ENCODE measurements at regions not wholly inside any gene's neighbourhood (a gene's known extent, or its start where the extent isn't known, plus 50 kb on each side); places are given as distances from the start of the nearest gene placed in this dataset.

DNA sequence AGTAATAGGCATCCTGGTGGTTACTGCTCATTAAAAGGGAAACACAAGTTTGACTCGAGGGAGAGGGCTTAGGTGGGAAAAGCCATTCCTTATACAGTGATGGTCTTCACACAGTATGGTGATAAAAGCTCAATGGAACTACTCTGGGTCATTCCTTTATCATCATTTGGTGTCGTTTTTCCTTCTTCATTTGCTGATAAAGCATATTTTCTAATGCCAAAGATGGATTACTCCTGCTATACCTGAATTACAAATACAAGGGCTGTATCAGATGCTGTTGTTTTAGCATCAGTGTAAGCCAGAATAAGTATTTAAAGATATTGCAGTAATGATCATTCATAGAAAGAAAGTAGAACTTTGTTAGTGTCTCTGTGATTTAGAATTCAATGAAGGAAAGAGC lies 563.7 kb downstream of the PLCL1 start:
- no peak overlapping the region for H3K27ac ChIP-seq
- H3K4me1 ChIP-seq, result no peaks in the 10 kb centered on the region; the same call in 1 of the 2 replicates
- no peaks in the 10 kb centered on the region for H3K9me3 ChIP-seq (replicated peaks)
- H3K27me3 ChIP-seq, result no peaks in the 10 kb centered on the region
- H3K4me3 ChIP-seq, result no peak overlapping the region
- no peaks in the 10 kb centered on the region for H3K36me3 ChIP-seq
- DNase-seq, result no peak

GRCh38 chr2:198362740-198363139 lies 558.3 kb downstream of the PLCL1 start:
- Histone ChIP-seq H3K9me3 (replicated peaks) (no peaks in the 10 kb centered on the region), H3K27me3 (no peaks in the 10 kb centered on the region), H3K27ac (no peak overlapping the region), H3K4me3 (no peak overlapping the region), H3K4me1 (no peaks in the 10 kb centered on the region), H3K36me3 (no peaks in the 10 kb centered on the region)
- no peak for DNase-seq

DNA sequence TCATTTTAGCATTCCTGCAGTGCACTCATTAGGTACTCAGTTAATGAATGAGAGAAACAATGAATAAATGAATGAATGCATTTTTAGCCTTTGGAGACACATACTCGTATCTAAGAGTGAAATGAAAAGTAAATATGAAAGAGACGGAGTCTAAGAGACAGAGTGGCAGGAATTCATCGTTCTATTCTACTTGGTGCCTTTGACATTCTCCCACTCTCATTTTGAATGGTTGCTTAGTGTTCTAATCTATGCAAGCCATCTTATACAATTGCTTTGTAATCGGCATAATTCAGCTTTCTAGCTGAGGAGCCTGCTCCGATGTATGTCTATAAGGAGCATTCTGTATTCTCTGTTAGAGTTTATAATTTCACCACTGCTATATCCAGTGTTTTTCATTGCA lies 554.9 kb downstream of the PLCL1 start:
- DNase-seq, result no peak
- Histone ChIP-seq H3K36me3 (no peaks in the 10 kb centered on the region), H3K27me3 (no peaks in the 10 kb centered on the region), H3K9me3 (replicated peaks) (no peaks in the 10 kb centered on the region), H3K27ac (no peak overlapping the region), H3K4me1 (no peaks in the 10 kb centered on the region), H3K4me3 (no peak overlapping the region)

DNA sequence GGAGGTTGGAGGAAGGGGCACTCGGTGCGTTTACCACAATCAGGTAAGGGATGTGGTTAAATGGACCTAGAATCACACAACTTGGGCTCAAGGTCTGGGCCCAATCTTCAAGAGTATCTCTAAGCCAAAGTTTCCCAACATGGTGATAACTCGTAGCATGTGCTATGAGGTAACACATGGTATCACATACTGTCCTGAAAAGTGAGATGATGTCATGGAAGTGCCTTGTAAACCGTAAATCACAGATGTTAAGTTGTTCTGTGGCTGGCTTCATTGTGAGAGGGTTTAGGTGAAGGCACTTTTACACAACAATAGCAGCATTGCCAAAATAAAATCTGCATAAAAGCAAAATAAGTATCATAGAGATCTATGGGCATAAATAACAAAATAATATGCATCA lies 551.8 kb downstream of the PLCL1 start:
- Histone ChIP-seq H3K27me3 (no peaks in the 10 kb centered on the region), H3K4me1 (no peaks in the 10 kb centered on the region), H3K36me3 (no peaks in the 10 kb centered on the region), H3K9me3 (replicated peaks) (no peaks in the 10 kb centered on the region), H3K4me3 (no peak overlapping the region), H3K27ac (no peak overlapping the region)
- DNase-seq, result no peak

- H3K4me3 ChIP-seq, result no peak overlapping the region
- H3K27me3 ChIP-seq, result no peaks in the 10 kb centered on the region
- H3K9me3 ChIP-seq (replicated peaks), result no peaks in the 10 kb centered on the region
- H3K36me3 ChIP-seq, result no peaks in the 10 kb centered on the region
- no peak overlapping the region for H3K27ac ChIP-seq
- H3K4me1 ChIP-seq, result no peaks in the 10 kb centered on the region
- no peak for DNase-seq
Observed at GRCh38 chr2:198351647-198352046, 547.3 kb downstream of the PLCL1 start.

DNA sequence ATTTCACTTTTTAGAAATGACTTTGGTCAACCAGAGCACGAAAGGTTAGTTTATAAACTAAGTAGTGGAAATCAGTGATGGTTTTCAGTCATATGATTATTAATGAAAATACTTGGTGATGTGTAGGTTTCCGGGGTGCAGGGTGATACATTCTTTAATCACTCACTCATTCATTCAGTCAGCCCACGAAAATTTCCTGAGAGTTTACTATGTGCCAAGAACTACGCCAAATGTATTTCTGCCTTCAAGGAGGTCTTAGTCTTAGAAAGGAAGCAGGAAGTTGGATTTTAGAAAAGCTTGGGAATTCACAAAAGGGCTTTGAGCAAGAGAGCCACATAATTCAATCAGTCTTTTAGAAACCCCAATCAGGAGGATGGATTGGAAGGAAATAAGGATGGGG lies 543.6 kb downstream of the PLCL1 start:
- Histone ChIP-seq H3K4me1 (no peaks in the 10 kb centered on the region), H3K27ac (no peak overlapping the region), H3K9me3 (replicated peaks) (no peaks in the 10 kb centered on the region), H3K4me3 (no peak overlapping the region), H3K27me3 (no peaks in the 10 kb centered on the region; the same call in 1 of the 2 replicates), H3K36me3 (no peaks in the 10 kb centered on the region)
- no peak for DNase-seq

- Histone ChIP-seq H3K4me3 (no peak overlapping the region), H3K27ac (no peak overlapping the region), H3K9me3 (replicated peaks) (no peaks in the 10 kb centered on the region), H3K4me1 (no peaks in the 10 kb centered on the region), H3K27me3 (no peaks in the 10 kb centered on the region; the same call in 1 of the 2 replicates), H3K36me3 (no peaks in the 10 kb centered on the region)
- no peak for DNase-seq
Observed at GRCh38 chr2:198347349-198347748, 543.0 kb downstream of the PLCL1 start.

DNA sequence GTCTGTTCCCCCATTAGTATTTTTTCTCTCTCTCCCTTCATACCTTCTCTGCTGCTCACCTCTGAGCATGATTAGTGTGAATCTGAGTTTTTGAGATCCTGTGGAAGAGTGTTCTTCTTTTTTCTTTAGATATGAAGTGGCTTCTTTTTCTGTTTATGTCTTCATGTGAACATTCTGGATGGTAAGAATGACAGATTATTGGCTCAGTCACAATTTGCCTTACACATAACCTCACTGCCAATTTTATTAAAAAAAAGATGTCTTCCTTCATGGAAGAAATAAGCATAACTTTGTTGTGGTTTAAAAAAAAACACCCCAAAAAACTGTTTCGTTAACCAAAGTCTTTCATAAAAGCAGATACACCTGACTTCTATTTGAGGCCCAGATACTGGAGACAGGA lies 539.1 kb downstream of the PLCL1 start:
- Histone ChIP-seq H3K9me3 (replicated peaks) (no peaks in the 10 kb centered on the region), H3K27me3 (no peaks in the 10 kb centered on the region; the same call in 1 of the 2 replicates)

DNA sequence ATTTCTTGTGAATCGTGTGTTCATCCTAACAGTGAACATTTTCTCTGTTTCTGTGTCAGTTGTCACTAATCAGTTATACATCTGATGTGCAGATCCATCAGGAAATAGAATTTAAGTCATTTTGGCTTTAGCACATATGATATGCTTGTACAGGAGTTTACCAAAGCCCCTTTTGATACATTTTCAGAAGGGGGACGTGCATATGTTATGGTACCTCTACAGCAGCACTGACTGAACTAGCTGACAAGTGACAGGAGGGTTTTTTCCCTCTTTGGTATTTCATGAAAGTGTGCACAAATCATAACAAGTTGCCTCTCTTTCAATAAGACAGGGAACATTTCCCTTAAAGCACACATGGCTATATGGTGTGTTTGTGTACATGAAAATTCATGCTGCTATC lies 536.5 kb downstream of the PLCL1 start:
- H3K9me3 ChIP-seq (replicated peaks), result no peaks in the 10 kb centered on the region
- H3K4me1 ChIP-seq, result no peaks in the 10 kb centered on the region
- H3K27me3 ChIP-seq, result no peaks in the 10 kb centered on the region; the same call in 1 of the 2 replicates
- no peaks in the 10 kb centered on the region for H3K36me3 ChIP-seq
- DNase-seq, result no peak
- H3K4me3 ChIP-seq, result no peak overlapping the region
- H3K27ac ChIP-seq, result no peak overlapping the region

More for the DNA sequence above, 539.1 kb downstream of the PLCL1 start:
- Histone ChIP-seq H3K4me3 (no peak overlapping the region), H3K36me3 (no peaks in the 10 kb centered on the region), H3K4me1 (no peaks in the 10 kb centered on the region), H3K27ac (no peak overlapping the region)
- DNase-seq, result no peak

- Histone ChIP-seq H3K27ac (no peak overlapping the region), H3K9me3 (replicated peaks) (no peaks in the 10 kb centered on the region; the same call in 1 of the 2 replicates), H3K27me3 (no peaks in the 10 kb centered on the region), H3K36me3 (no peaks in the 10 kb centered on the region), H3K4me1 (no peaks in the 10 kb centered on the region), H3K4me3 (no peak overlapping the region)
- no peak for DNase-seq
Observed at GRCh38 chr2:198339116-198339515, 534.7 kb downstream of the PLCL1 start.

GRCh38 chr2:198337368-198337767 lies 533.0 kb downstream of the PLCL1 start:
- H3K27ac ChIP-seq, result no peak overlapping the region
- no peak overlapping the region for H3K4me3 ChIP-seq
- no peaks in the 10 kb centered on the region for H3K36me3 ChIP-seq
- no peaks in the 10 kb centered on the region for H3K27me3 ChIP-seq
- no peak for DNase-seq
- H3K4me1 ChIP-seq, result no peaks in the 10 kb centered on the region
- H3K9me3 ChIP-seq (replicated peaks), result no peaks in the 10 kb centered on the region; the same call in 1 of the 2 replicates

GRCh38 chr2:198328454-198328853 lies 524.1 kb downstream of the PLCL1 start:
- Histone ChIP-seq H3K9me3 (replicated peaks) (no peaks in the 10 kb centered on the region), H3K27ac (no peak overlapping the region), H3K4me1 (no peaks in the 10 kb centered on the region), H3K4me3 (no peak overlapping the region), H3K36me3 (no peaks in the 10 kb centered on the region), H3K27me3 (no peaks in the 10 kb centered on the region)
- DNase-seq, result no peak

DNA sequence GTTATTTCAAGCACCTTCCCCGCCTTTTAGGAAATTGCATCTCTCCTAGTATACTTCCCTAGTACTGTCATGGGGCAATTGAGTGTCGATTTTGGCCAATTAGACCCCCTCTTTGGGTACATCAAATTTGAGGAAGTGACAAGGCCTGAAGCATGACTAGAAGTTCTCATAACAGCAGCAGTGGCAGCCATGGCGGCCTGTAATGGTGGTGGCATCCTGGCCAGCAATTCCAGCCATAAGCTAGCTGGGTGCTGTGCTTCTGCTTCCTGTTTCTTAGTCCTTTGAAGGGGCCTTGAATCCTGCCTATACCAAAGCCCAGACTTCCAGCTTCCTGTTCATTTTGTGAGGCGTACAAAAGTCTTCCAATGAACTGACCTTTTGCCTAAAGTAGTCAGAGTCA lies 523.1 kb downstream of the PLCL1 start:
- DNase-seq, result no peak
- no peaks in the 10 kb centered on the region for H3K36me3 ChIP-seq
- H3K27me3 ChIP-seq, result no peaks in the 10 kb centered on the region
- no peaks in the 10 kb centered on the region for H3K9me3 ChIP-seq (replicated peaks)
- no peaks in the 10 kb centered on the region for H3K4me1 ChIP-seq
- H3K4me3 ChIP-seq, result no peak overlapping the region
- H3K27ac ChIP-seq, result no peak overlapping the region

DNA sequence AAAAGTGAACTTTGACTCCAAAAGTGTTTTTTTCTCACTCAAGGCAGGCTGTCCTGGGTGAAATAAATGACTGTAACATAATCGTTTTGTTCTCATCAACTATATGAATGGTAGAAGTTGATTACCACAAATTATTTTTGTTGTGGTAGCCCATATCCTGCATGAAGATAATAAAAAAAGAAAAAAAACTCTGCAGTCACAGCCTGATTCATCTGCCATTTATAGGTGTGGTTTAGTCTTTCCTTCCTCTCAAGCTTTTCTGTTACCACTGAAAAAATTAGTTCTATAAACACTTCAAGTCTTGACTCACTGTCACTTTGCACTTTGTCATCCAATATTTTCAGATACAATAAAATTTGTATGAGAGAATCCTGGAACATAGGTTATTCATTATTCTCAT lies 522.0 kb downstream of the PLCL1 start:
- Histone ChIP-seq H3K36me3 (no peaks in the 10 kb centered on the region), H3K4me1 (no peaks in the 10 kb centered on the region), H3K9me3 (replicated peaks) (no peaks in the 10 kb centered on the region), H3K27ac (no peak overlapping the region), H3K27me3 (no peaks in the 10 kb centered on the region), H3K4me3 (no peak overlapping the region)
- no peak for DNase-seq

DNA sequence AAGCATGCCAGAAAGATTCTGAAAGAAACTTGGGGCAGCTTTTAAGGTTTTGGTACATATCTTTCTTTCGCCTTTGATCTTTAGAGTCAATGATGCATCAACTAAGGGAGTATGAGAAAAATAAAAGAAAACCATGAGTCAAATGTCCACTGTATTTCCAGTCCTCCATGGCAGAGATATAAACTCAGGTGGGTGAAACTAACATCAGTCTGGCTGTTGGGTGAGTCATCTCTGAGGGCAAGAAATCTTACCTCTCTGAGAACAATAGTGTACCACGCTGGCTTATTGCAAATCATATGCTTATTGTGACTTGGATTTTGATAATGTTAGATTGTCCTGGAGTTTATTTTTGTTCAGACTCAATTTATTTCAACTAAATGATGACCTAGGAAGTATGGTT lies 521.0 kb downstream of the PLCL1 start:
- no peak for DNase-seq
- no peak overlapping the region for H3K4me3 ChIP-seq
- no peaks in the 10 kb centered on the region for H3K4me1 ChIP-seq
- no peaks in the 10 kb centered on the region for H3K36me3 ChIP-seq
- H3K9me3 ChIP-seq (replicated peaks), result no peaks in the 10 kb centered on the region
- H3K27ac ChIP-seq, result no peak overlapping the region
- no peaks in the 10 kb centered on the region for H3K27me3 ChIP-seq

- Histone ChIP-seq H3K4me1 (no peaks in the 10 kb centered on the region), H3K27me3 (no peaks in the 10 kb centered on the region), H3K36me3 (no peaks in the 10 kb centered on the region), H3K4me3 (no peak overlapping the region), H3K27ac (no peak overlapping the region), H3K9me3 (replicated peaks) (no peaks in the 10 kb centered on the region)
- no peak for DNase-seq
Observed at GRCh38 chr2:198324071-198324470, 519.7 kb downstream of the PLCL1 start.

DNA sequence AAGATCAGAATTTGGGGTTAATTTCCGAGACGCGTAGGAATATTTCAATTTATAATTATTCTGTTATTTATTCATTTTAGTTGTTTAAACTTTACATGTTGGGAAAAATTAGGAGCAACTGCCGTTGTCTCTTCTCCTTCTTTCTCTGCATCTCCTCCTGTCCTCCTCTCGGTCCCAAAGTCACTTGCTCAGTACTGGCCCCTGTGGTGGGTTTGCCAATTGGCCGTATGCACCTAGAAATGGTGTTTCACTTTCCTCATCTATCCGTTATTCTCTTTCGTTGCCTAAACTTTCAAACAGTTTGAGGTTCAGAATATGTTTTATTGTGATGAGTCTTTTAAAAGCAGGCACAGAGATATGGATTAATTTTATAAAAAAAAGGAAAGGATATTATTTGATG lies 517.9 kb downstream of the PLCL1 start:
- DNase-seq, result peak in 1 of 2 experiments; percentile 12
- Histone ChIP-seq H3K9me3 (replicated peaks) (no peaks in the 10 kb centered on the region), H3K4me1 (peaks cover 4% of the 10 kb centered on the region), H3K4me3 (no peak overlapping the region), H3K27ac (no peak overlapping the region), H3K27me3 (no peaks in the 10 kb centered on the region), H3K36me3 (no peaks in the 10 kb centered on the region)
